Skeletal muscle tissue (tissue), 3 donors: ENCODE measurements at regions not wholly inside any gene's neighbourhood (a gene's known extent, or its start where the extent isn't known, plus 50 kb on each side); places are given as distances from the start of the nearest gene placed in this dataset.

ENCODE experiments used
- H3K27ac ChIP-seq: one replicate; pipeline ENCODE4 v1.7.0; 2013; ENCODE audit warnings: mild to moderate bottlenecking, low read depth, low read length, inconsistent platforms
- H3K27me3 ChIP-seq, 3 donors: one replicate each; pipeline ENCODE4 v1.7.0; 2013; ENCODE audit warnings: low read length in 3 of 3; ENCODE audit not compliant: control insufficient read depth in 3 of 3, insufficient read depth in 3 of 3
- H3K36me3 ChIP-seq, 3 donors: one replicate each; pipeline ENCODE4 v1.7.0; 2013; ENCODE audit warnings: low read length in 3 of 3; ENCODE audit not compliant: control insufficient read depth in 3 of 3, insufficient read depth in 3 of 3
- H3K4me1 ChIP-seq, 3 donors: one replicate each; pipeline ENCODE4 v1.7.0; 2013; ENCODE audit warnings: low read length in 3 of 3, mild to moderate bottlenecking in 3 of 3; ENCODE audit not compliant: control insufficient read depth in 3 of 3, insufficient read depth in 3 of 3
- H3K4me3 ChIP-seq, 3 donors: one replicate each; pipeline ENCODE4 v1.7.0; 2013; ENCODE audit warnings: low read length in 3 of 3
- H3K9ac ChIP-seq, 3 donors: one replicate each; pipeline ENCODE4 v1.7.0; 2013; ENCODE audit warnings: low read length in 3 of 3, mild to moderate bottlenecking in 3 of 3, moderate library complexity in 2 of 3, low read depth in 1 of 3
- H3K9me3 ChIP-seq, 3 donors: one replicate each; pipeline ENCODE4 v1.7.0; 2013; ENCODE audit warnings: low read length in 3 of 3; ENCODE audit not compliant: control insufficient read depth in 3 of 3
- donor health status: Osteomylitis.

GRCh38 chr11:8340296-8340695, 76.6 kb upstream of the LMO1 start:
- Histone ChIP-seq H3K27me3 (peaks cover 2 to 12% (median 6%) of the 10 kb centered on the region in 3 donors), H3K9me3 (no peaks in the 10 kb centered on the region), H3K36me3 (no peaks in the 10 kb centered on the region), H3K27ac (no peak overlapping the region), H3K9ac (no peak overlapping the region), H3K4me1 (no peaks in the 10 kb centered on the region), H3K4me3 (no peak overlapping the region)

DNA sequence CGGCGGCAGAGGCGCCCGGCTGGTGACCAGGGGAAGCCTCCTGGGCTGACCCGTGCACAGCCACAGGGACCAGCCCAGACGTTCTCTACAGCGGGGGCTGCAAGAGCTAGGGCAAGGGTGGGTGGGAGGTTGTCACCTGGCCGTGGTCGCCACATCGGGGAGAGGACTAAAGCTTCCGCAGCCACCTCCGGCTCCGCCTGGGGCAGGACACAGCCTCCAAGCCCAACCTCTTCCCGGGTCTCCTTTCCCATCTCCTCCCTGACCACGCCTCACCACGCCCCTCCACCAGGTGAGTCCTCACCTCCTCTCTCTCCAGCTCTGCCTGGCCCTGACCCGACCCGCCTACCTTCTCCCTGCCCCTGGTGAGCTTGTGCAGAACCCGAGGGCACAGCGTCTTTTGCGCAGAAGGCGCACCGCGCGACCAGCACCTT, 75.9 kb upstream of the LMO1 start:
- no peaks in the 10 kb centered on the region for H3K9me3 ChIP-seq
- H3K4me1 ChIP-seq: no peaks in the 10 kb centered on the region
- H3K9ac ChIP-seq: no peak overlapping the region
- H3K27me3 ChIP-seq: peaks cover 2 to 9% (median 6%) of the 10 kb centered on the region in 3 donors
- no peak overlapping the region for H3K27ac ChIP-seq
- no peaks in the 10 kb centered on the region for H3K36me3 ChIP-seq
- H3K4me3 ChIP-seq: no peak overlapping the region

GRCh38 chr11:8338138-8338537, 74.5 kb upstream of the LMO1 start:
- H3K9ac ChIP-seq: no peak overlapping the region
- no peak overlapping the region for H3K4me3 ChIP-seq
- no peaks in the 10 kb centered on the region for H3K4me1 ChIP-seq
- H3K27me3 ChIP-seq: peaks cover 1 to 10% (median 6%) of the 10 kb centered on the region in 3 donors
- H3K9me3 ChIP-seq: no peaks in the 10 kb centered on the region
- H3K36me3 ChIP-seq: no peaks in the 10 kb centered on the region
- H3K27ac ChIP-seq: no peak overlapping the region

DNA sequence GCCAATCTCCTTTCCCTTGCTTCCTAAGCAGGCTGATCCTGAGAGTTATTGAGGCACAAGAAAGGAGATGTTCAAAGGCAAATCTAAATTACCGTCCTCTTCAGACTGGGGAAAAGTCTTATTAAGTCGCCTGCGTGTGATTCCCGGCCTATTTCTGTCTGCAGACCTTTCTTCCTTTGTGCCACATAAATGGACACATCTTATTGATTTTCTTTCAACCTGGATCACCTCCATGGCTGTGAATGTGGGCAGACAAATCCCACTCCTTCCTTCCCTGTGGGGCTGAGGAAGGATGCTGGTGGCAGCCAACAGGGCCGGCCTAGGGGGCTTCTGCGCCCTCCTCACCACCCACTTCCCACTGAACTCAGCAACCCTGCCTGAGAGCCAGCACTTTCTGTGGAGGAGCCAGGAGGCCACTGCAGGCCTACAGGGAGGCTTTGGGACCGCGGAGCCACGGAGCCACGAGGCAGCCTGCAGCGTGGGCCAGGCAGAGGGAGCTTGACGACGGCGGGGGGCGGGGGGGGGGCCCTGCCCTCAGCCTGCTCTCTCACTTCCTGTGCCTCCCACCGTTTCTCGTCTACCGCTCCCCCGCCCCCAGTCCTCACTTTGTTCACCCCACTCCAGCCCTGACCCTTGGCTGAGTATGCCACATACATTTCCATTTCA, 73.6 kb upstream of the LMO1 start:
- H3K36me3 ChIP-seq: no peaks in the 10 kb centered on the region
- H3K27ac ChIP-seq: no peak overlapping the region
- no peaks in the 10 kb centered on the region for H3K9me3 ChIP-seq
- no peaks in the 10 kb centered on the region for H3K4me1 ChIP-seq
- H3K4me3 ChIP-seq: no peak overlapping the region
- peaks cover 0 to 10% (median 3%) of the 10 kb centered on the region in 3 donors for H3K27me3 ChIP-seq
- H3K9ac ChIP-seq: no peak overlapping the region

GRCh38 chr11:8336356-8337129, 72.9 kb upstream of the LMO1 start:
- no peaks in the 10 kb centered on the region for H3K36me3 ChIP-seq
- H3K4me3 ChIP-seq: no peak overlapping the region
- H3K4me1 ChIP-seq: no peaks in the 10 kb centered on the region

DNA sequence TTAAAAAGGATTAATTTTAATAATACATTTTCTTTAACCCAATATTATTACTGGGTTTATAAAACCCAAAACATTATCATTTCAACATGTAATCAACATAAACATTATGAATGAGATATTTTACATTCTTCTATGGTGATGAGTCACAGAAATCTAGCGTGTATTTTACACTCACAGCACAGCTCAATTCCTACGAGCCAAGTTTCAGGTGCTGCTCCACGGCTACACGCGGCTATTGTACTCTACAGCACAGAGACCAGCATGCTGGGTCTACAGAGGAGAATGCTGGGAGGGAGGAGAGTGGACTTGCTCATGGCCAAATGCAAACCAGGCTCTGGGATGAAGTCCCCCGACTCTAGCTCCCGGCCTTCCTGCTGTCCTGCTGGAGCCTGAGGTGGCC, 72.0 kb upstream of the LMO1 start:
- Histone ChIP-seq H3K27ac (no peak overlapping the region), H3K4me1 (no peaks in the 10 kb centered on the region), H3K4me3 (no peak overlapping the region), H3K36me3 (no peaks in the 10 kb centered on the region), H3K9me3 (no peaks in the 10 kb centered on the region), H3K9ac (peak overlapping the region in 1 of 3 donors; percentile 8), H3K27me3 (peaks cover 3 to 12% (median 7%) of the 10 kb centered on the region in 3 donors)

More at GRCh38 chr11:8336356-8337129, 72.9 kb upstream of the LMO1 start:
- Histone ChIP-seq H3K9ac (peak overlapping the region in 1 of 3 donors; percentile 8), H3K27me3 (peaks cover 0 to 10% (median 3%) of the 10 kb centered on the region in 3 donors), H3K9me3 (no peaks in the 10 kb centered on the region), H3K27ac (no peak overlapping the region)

- no peak overlapping the region for H3K9ac ChIP-seq
- H3K9me3 ChIP-seq: no peaks in the 10 kb centered on the region
- H3K27ac ChIP-seq: no peak overlapping the region
- H3K27me3 ChIP-seq: peaks cover 4 to 14% (median 7%) of the 10 kb centered on the region in 3 donors
- no peak overlapping the region for H3K4me3 ChIP-seq
- no peaks in the 10 kb centered on the region for H3K36me3 ChIP-seq
- H3K4me1 ChIP-seq: peaks cover under 1 to 1% (median under 1%) of the 10 kb centered on the region in 3 donors
These were observed 71.5 kb upstream of the LMO1 start for GRCh38 chr11:8335186-8335585.

GRCh38 chr11:8333811-8334401, 70.2 kb upstream of the LMO1 start:
- peaks cover 7 to 12% (median 7%) of the 10 kb centered on the region in 3 donors for H3K4me1 ChIP-seq

GRCh38 chr11:8333376-8333775, 69.7 kb upstream of the LMO1 start:
- Histone ChIP-seq H3K27me3 (peaks cover 4 to 10% (median 7%) of the 10 kb centered on the region in 3 donors), H3K9me3 (no peaks in the 10 kb centered on the region), H3K9ac (no peak overlapping the region), H3K36me3 (no peaks in the 10 kb centered on the region), H3K4me1 (peaks cover 7 to 13% (median 9%) of the 10 kb centered on the region in 3 donors), H3K4me3 (no peak overlapping the region), H3K27ac (no peak overlapping the region)

More at GRCh38 chr11:8333811-8334401, 70.2 kb upstream of the LMO1 start:
- H3K27me3 ChIP-seq: peaks cover 4 to 14% (median 7%) of the 10 kb centered on the region in 3 donors
- no peak overlapping the region for H3K4me3 ChIP-seq
- H3K9me3 ChIP-seq: no peaks in the 10 kb centered on the region
- no peak overlapping the region for H3K9ac ChIP-seq
- H3K36me3 ChIP-seq: no peaks in the 10 kb centered on the region
- no peak overlapping the region for H3K27ac ChIP-seq

DNA sequence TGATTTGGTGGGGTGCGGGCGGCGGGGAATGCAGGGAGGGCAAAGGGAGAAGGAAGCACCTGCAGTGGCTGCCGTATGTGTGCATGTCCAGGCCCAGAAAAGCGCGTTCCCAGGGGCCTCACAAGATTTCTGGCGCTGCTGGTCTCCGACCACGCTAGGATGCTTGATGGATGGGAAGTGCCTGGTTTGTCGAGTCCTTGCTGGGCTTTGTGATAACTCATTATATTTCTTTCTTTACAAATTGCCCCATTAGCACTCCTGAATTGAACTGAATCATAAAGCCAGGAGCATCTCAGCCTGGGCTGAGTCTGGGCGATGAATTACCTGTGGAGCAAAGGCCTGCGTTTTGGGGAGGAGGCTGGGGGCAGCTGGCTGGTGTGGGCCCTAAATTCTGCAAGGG, 69.2 kb upstream of the LMO1 start:
- no peak overlapping the region for H3K27ac ChIP-seq
- no peak overlapping the region for H3K4me3 ChIP-seq
- H3K9me3 ChIP-seq: no peaks in the 10 kb centered on the region
- H3K9ac ChIP-seq: no peak overlapping the region
- peaks cover 7 to 13% (median 9%) of the 10 kb centered on the region in 3 donors for H3K4me1 ChIP-seq
- peaks cover 4 to 8% (median 7%) of the 10 kb centered on the region in 3 donors for H3K27me3 ChIP-seq
- no peaks in the 10 kb centered on the region for H3K36me3 ChIP-seq
